GM12865 (cell line): ENCODE measurements at regions not wholly inside any gene's neighbourhood (a gene's known extent, or its start where the extent isn't known, plus 50 kb on each side); places are given as distances from the start of the nearest gene placed in this dataset.

ENCODE experiments used
- DNase-seq: peaks from one replicate; pipeline ENCODE4 v3.0.0; 2010; ENCODE audit warnings: low read depth
- H3K4me3 ChIP-seq: 2 replicates; pipeline ENCODE4 v1.5.1; 2011; ENCODE audit warnings: mild to moderate bottlenecking, low read depth, low read length, control low read depth
- CTCF ChIP-seq: IDR thresholded peaks from 2 replicates; pipeline ENCODE4 v1.5.1; 2011; ENCODE audit warnings: low read length, control low read depth, low read depth, inconsistent platforms; ENCODE audit not compliant: insufficient read depth; ENCODE audit errors: missing control alignments

- no peak for DNase-seq
- no peak overlapping the region for H3K4me3 ChIP-seq
- TF ChIP-seq CTCF = no peak
These were observed 211.1 kb downstream of the BRD1 start for GRCh38 chr22:49616356-49617231.

GRCh38 chr22:49614966-49615965 is 212.4 kb downstream of the BRD1 start:
- no peak for DNase-seq
- TF ChIP-seq CTCF = no peak
- no peak overlapping the region for H3K4me3 ChIP-seq

- DNase-seq = no peak
- no peak for TF ChIP-seq CTCF
- no peak overlapping the region for H3K4me3 ChIP-seq
These were observed 214.0 kb downstream of the BRD1 start for GRCh38 chr22:49613511-49614270.

- no peak for TF ChIP-seq CTCF
- no peak for DNase-seq
- no peak overlapping the region for H3K4me3 ChIP-seq
These were observed 214.6 kb downstream of the BRD1 start for GRCh38 chr22:49613108-49613507.

- DNase-seq = no peak
- TF ChIP-seq CTCF = no peak
- H3K4me3 ChIP-seq = no peak overlapping the region
These were observed 218.3 kb downstream of the BRD1 start for GRCh38 chr22:49609207-49609876.

GRCh38 chr22:49608660-49609059 is 219.0 kb downstream of the BRD1 start:
- no peak overlapping the region for H3K4me3 ChIP-seq
- no peak for DNase-seq
- no peak for TF ChIP-seq CTCF
